ENCODE measurements at regions not wholly inside any gene's neighbourhood (a gene's known extent, or its start where the extent isn't known, plus 50 kb on each side); places are given as distances from the start of the nearest gene placed in this dataset.

GRCh38 chr22:22983123-22983522 lies 87.2 kb upstream of the GNAZ start:
- no peak for DNase-seq
- Histone ChIP-seq H3K9ac (ENCODE audit: low read length) (no peak overlapping the region), H3K36me3 (replicated peaks in 1 of 2; ENCODE audit: control extremely low read depth in 1 of 2, control insufficient read depth in 1 of 2, extremely low read depth in 1 of 2, insufficient read depth in 2 of 2, low read length in 1 of 2) (no peaks in the 10 kb centered on the region), H3K27ac (ENCODE audit: low read length in 2 of 2) (no peak overlapping the region), H3K4me2 (replicated peaks; ENCODE audit: low read depth, low read length, poor library complexity, severe bottlenecking) (no peak overlapping the region), H3K9me3 (ENCODE audit: control extremely low read depth in 1 of 3, control insufficient read depth in 2 of 3, insufficient read depth in 1 of 3, low read length in 2 of 3) (peaks cover 1 to 7% (median 3%) of the 10 kb centered on the region in 3 donors), H3K79me2 (ENCODE audit: control insufficient read depth, insufficient read depth, low read length) (no peaks in the 10 kb centered on the region), H2AFZ (ENCODE audit: insufficient read depth, low read depth, low read length, poor library complexity, severe bottlenecking) (no peak overlapping the region), H3K27me3 (replicated peaks in 1 of 4; ENCODE audit: control extremely low read depth in 1 of 4, control insufficient read depth in 3 of 4, insufficient read depth in 4 of 4, low read length in 3 of 4) (no peaks in the 10 kb centered on the region), H3K4me3 (ENCODE audit: control extremely low read depth in 1 of 5, extremely low read depth in 1 of 5, insufficient read depth in 1 of 5, low read depth in 2 of 5, low read length in 4 of 5) (no peak overlapping the region), H4K20me1 (ENCODE audit: control insufficient read depth, insufficient read depth, low read length, poor library complexity, severe bottlenecking) (no peaks in the 10 kb centered on the region), H3K4me1 (ENCODE audit: control insufficient read depth in 2 of 2, insufficient read depth in 2 of 2, low read length in 2 of 2) (peaks cover 12 to 18% of the 10 kb centered on the region in 2 donors)
- ChIA-PET CTCF (no interaction called here), POLR2A (no interaction called here)
- TF ChIP-seq CTCF (IDR thresholded peaks at IDR 0.05) = no peak
- no peak for TF ChIP-seq EZH2 (IDR thresholded peaks at IDR 0.05; ENCODE audit: borderline replicate concordance, insufficient read depth, low read depth, low read length, poor library complexity, severe bottlenecking)
- Mint-ChIP-seq H3K27me3 (peaks cover 4% of the 10 kb centered on the region), H3K4me3 (no peak overlapping the region), H3K4me1 (peaks cover 17% of the 10 kb centered on the region), H3K27ac (no peak overlapping the region), H3K9me3 (ENCODE audit: insufficient read depth) (no peaks in the 10 kb centered on the region)
- WGBS (ENCODE audit: insufficient coverage) = no CpG with 5 or more reads among the region's 2 CpGs
- intact Hi-C loops (cut with micrococcal nuclease) = no loop called here
- ATAC-seq (ENCODE audit: low read depth) = no peak

- Histone ChIP-seq H3K27ac (ENCODE audit: low read length in 2 of 2) (no peak overlapping the region), H3K4me1 (ENCODE audit: control insufficient read depth in 2 of 2, insufficient read depth in 2 of 2, low read length in 2 of 2) (peaks cover 12 to 18% of the 10 kb centered on the region in 2 donors), H2AFZ (ENCODE audit: insufficient read depth, low read depth, low read length, poor library complexity, severe bottlenecking) (no peak overlapping the region), H3K9ac (ENCODE audit: low read length) (no peak overlapping the region), H3K27me3 (replicated peaks in 1 of 4; ENCODE audit: control extremely low read depth in 1 of 4, control insufficient read depth in 3 of 4, insufficient read depth in 4 of 4, low read length in 3 of 4) (no peaks in the 10 kb centered on the region), H3K4me2 (replicated peaks; ENCODE audit: low read depth, low read length, poor library complexity, severe bottlenecking) (no peak overlapping the region), H3K36me3 (replicated peaks in 1 of 2; ENCODE audit: control extremely low read depth in 1 of 2, control insufficient read depth in 1 of 2, extremely low read depth in 1 of 2, insufficient read depth in 2 of 2, low read length in 1 of 2) (no peaks in the 10 kb centered on the region), H4K20me1 (ENCODE audit: control insufficient read depth, insufficient read depth, low read length, poor library complexity, severe bottlenecking) (no peaks in the 10 kb centered on the region), H3K79me2 (ENCODE audit: control insufficient read depth, insufficient read depth, low read length) (no peaks in the 10 kb centered on the region), H3K9me3 (ENCODE audit: control extremely low read depth in 1 of 3, control insufficient read depth in 2 of 3, insufficient read depth in 1 of 3, low read length in 2 of 3) (peaks cover 1 to 7% (median 3%) of the 10 kb centered on the region in 3 donors), H3K4me3 (ENCODE audit: control extremely low read depth in 1 of 5, extremely low read depth in 1 of 5, insufficient read depth in 1 of 5, low read depth in 2 of 5, low read length in 4 of 5) (no peak overlapping the region)
- ChIA-PET POLR2A (no interaction called here), CTCF (interaction anchor here (1.0 kb wide), 1 partner anchor 299 kb away, joined by 3 read pairs; no protein-coding TSS in a partner anchor)
- no peak overlapping the region for H3K27ac Mint-ChIP-seq
- peaks cover 4% of the 10 kb centered on the region for H3K27me3 Mint-ChIP-seq
- DNase-seq (no peak), ATAC-seq (ENCODE audit: low read depth) (no peak)
- intact Hi-C loops (cut with micrococcal nuclease) = no loop called here
- TF ChIP-seq CTCF (IDR thresholded peaks at IDR 0.05) = no peak
- TF ChIP-seq EZH2 (IDR thresholded peaks at IDR 0.05; ENCODE audit: borderline replicate concordance, insufficient read depth, low read depth, low read length, poor library complexity, severe bottlenecking) = no peak
- no peak overlapping the region for H3K4me3 Mint-ChIP-seq
- peaks cover 17% of the 10 kb centered on the region for H3K4me1 Mint-ChIP-seq
- 100% methylated on average over 1 of the region's 1 CpG for WGBS (ENCODE audit: insufficient coverage)
- H3K9me3 Mint-ChIP-seq (ENCODE audit: insufficient read depth) = no peaks in the 10 kb centered on the region
Observed at GRCh38 chr22:22983816-22984215, 86.5 kb upstream of the GNAZ start.
